Ishikawa (cell line): ENCODE measurements at regions not wholly inside any gene's neighbourhood (a gene's known extent, or its start where the extent isn't known, plus 50 kb on each side); places are given as distances from the start of the nearest gene placed in this dataset.

Experiments used
- CEBPB ChIP-seq: IDR thresholded peaks from 2 replicates; pipeline ENCODE4 v1.6.1; 2012
- CREB1 ChIP-seq: IDR thresholded peaks from 2 replicates; pipeline ENCODE4 v1.6.1; 2012; ENCODE audit warnings: low read depth
- EGR1 ChIP-seq: IDR thresholded peaks from 2 replicates; pipeline ENCODE4 v1.6.1; 2012
- EP300 ChIP-seq: IDR thresholded peaks from 2 replicates; pipeline ENCODE4 v1.6.1; 2012; ENCODE audit warnings: borderline replicate concordance
- FOXM1 ChIP-seq: IDR thresholded peaks from 2 replicates; pipeline ENCODE4 v1.6.1; 2012; ENCODE audit warnings: low read depth, borderline replicate concordance
- NFIC ChIP-seq: IDR thresholded peaks from 2 replicates; pipeline ENCODE4 v1.6.1; 2012
- RAD21 ChIP-seq: IDR thresholded peaks from 2 replicates; pipeline ENCODE4 v1.6.1; 2012; ENCODE audit warnings: low read depth
- TAF1 ChIP-seq: IDR thresholded peaks from 2 replicates; pipeline ENCODE4 v1.6.1; 2012; ENCODE audit warnings: low read depth, mild to moderate bottlenecking
- TCF12 ChIP-seq: IDR thresholded peaks from 2 replicates; pipeline ENCODE4 v1.6.1; 2012; ENCODE audit warnings: low read depth
- TEAD4 ChIP-seq: IDR thresholded peaks from 2 replicates; pipeline ENCODE4 v1.6.1; 2012
- YY1 ChIP-seq: IDR thresholded peaks from 2 replicates; pipeline ENCODE4 v1.6.1; 2012; ENCODE audit warnings: low read depth
- ZBTB7A ChIP-seq: IDR thresholded peaks from 2 replicates; pipeline ENCODE4 v1.6.1; 2012; ENCODE audit warnings: low read depth
- TF ChIP-seq, protein P1 (sequence below): IDR thresholded peaks from 2 replicates; pipeline ENCODE4 v1.6.1; 2012
- TF ChIP-seq, protein P2 (sequence below): IDR thresholded peaks from 2 replicates; pipeline ENCODE4 v1.6.1; 2012; ENCODE audit warnings: low read depth, mild to moderate bottlenecking
- TF ChIP-seq, protein P3 (sequence below): IDR thresholded peaks from 2 replicates; pipeline ENCODE4 v1.6.1; 2012

- TF ChIP-seq, protein P1, sequence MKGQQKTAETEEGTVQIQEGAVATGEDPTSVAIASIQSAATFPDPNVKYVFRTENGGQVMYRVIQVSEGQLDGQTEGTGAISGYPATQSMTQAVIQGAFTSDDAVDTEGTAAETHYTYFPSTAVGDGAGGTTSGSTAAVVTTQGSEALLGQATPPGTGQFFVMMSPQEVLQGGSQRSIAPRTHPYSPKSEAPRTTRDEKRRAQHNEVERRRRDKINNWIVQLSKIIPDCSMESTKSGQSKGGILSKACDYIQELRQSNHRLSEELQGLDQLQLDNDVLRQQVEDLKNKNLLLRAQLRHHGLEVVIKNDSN: no peak
Measured at GRCh38 chr18:24731158-24731557, 270.7 kb downstream of the HRH4 start.

GRCh38 chr18:24731981-24732380, 271.5 kb downstream of the HRH4 start:
- no peak for TF ChIP-seq FOXM1
- TF ChIP-seq, protein P2, sequence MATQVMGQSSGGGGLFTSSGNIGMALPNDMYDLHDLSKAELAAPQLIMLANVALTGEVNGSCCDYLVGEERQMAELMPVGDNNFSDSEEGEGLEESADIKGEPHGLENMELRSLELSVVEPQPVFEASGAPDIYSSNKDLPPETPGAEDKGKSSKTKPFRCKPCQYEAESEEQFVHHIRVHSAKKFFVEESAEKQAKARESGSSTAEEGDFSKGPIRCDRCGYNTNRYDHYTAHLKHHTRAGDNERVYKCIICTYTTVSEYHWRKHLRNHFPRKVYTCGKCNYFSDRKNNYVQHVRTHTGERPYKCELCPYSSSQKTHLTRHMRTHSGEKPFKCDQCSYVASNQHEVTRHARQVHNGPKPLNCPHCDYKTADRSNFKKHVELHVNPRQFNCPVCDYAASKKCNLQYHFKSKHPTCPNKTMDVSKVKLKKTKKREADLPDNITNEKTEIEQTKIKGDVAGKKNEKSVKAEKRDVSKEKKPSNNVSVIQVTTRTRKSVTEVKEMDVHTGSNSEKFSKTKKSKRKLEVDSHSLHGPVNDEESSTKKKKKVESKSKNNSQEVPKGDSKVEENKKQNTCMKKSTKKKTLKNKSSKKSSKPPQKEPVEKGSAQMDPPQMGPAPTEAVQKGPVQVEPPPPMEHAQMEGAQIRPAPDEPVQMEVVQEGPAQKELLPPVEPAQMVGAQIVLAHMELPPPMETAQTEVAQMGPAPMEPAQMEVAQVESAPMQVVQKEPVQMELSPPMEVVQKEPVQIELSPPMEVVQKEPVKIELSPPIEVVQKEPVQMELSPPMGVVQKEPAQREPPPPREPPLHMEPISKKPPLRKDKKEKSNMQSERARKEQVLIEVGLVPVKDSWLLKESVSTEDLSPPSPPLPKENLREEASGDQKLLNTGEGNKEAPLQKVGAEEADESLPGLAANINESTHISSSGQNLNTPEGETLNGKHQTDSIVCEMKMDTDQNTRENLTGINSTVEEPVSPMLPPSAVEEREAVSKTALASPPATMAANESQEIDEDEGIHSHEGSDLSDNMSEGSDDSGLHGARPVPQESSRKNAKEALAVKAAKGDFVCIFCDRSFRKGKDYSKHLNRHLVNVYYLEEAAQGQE: no peak
- no peak for TF ChIP-seq NFIC
- TF ChIP-seq, protein P1: no peak
- no peak for TF ChIP-seq TEAD4
- no peak for TF ChIP-seq CEBPB
- TF ChIP-seq TCF12: no peak
- no peak for TF ChIP-seq EP300
- no peak for TF ChIP-seq RAD21
- no peak for TF ChIP-seq YY1
- TF ChIP-seq, protein P3, sequence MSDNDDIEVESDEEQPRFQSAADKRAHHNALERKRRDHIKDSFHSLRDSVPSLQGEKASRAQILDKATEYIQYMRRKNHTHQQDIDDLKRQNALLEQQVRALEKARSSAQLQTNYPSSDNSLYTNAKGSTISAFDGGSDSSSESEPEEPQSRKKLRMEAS: no peak
- no peak for TF ChIP-seq CREB1

- peak; percentile 54 for TF ChIP-seq RAD21
- TF ChIP-seq TCF12: no peak
Measured at GRCh38 chr18:24734058-24734457, 273.6 kb downstream of the HRH4 start.

DNA sequence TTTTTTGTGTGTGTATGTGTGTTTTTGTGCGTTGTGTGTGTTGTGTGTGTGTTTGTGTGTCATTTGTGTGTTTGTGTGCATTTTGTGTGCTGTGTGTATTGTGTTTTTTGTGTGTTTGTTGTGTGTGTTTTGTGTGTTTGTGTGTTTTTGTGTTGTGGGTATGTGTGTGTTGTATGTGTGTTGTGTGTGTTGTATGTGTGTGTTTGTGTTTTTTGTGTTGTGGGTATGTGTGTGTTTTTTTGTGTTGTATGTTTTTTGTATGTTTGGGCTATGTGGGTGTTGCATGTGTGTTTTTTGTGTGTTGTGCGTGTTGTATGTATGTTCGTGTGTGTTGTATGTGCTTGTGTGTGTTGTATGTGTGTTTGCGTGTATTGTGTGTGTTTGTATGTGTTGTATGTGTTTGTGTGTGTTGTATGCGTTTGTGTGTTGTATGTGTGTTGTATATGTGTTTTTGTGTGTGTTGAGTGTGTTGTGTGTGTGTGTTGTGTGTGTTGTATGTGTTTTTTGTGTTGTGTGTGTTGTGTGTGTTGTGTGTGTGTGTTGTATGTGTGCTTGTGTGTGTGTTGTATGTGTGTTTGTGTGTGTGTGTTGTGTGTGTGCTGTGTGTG, 275.3 kb downstream of the HRH4 start:
- TF ChIP-seq FOXM1 (no peak), TCF12 (no peak), CREB1 (no peak), RAD21 (no peak), NFIC (no peak), TAF1 (no peak), TEAD4 (no peak), EGR1 (no peak), YY1 (no peak), CEBPB (no peak), ZBTB7A (no peak), EP300 (no peak)
- TF ChIP-seq, protein P3: no peak
- TF ChIP-seq, protein P2: no peak
- TF ChIP-seq, protein P1: no peak

DNA sequence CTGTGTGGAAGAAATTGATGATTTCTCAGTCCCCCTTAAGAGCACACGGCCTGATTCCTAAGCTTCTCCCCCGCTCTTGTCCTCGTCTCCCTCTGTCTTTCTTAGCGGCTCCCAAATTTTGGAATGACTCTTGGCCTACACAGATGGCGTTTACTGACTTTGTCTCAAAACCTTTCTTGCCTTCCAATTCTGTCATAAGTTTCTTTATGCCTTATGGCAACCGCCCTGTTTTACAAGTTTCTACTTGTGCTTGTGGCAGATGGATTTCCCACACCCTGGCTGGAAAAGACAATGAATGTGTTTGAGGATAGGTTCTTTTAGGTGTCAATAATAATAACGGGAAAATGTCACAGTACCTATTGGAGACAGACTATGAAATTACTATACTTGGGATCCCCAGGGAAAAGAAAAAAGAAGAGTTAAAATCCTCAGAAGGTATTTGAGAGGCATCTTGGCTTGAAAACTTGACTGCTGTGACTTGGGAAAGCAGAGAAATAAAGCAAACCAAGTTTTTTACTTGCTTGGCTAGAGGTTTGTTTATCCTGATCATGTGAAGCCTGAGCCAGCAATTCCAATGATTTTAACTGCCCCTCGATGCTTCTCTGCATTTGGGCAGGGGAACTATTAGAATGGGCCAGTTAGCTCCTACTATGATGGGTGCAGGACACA, 276.4 kb downstream of the HRH4 start:
- no peak for TF ChIP-seq EP300
- TF ChIP-seq, protein P2: no peak
- no peak for TF ChIP-seq FOXM1
- TF ChIP-seq, protein P1: no peak
- no peak for TF ChIP-seq CEBPB
- no peak for TF ChIP-seq RAD21
- TF ChIP-seq TEAD4: no peak
- TF ChIP-seq, protein P3: no peak
- no peak for TF ChIP-seq YY1
- TF ChIP-seq ZBTB7A: no peak
- TF ChIP-seq CREB1: no peak
